AG09309 (cell line): ENCODE measurements at regions not wholly inside any gene's neighbourhood (a gene's known extent, or its start where the extent isn't known, plus 50 kb on each side); places are given as distances from the start of the nearest gene placed in this dataset.

ENCODE experiments used
- DNase-seq: peaks from one replicate; pipeline ENCODE4 v3.0.0-alpha.2; 2010; ENCODE audit warnings: low read depth
- H3K4me3 ChIP-seq: 2 replicates; pipeline ENCODE4 v1.5.1; 2011; ENCODE audit warnings: mild to moderate bottlenecking, low read depth, low read length, moderate library complexity; ENCODE audit not compliant: control insufficient read depth
- TF ChIP-seq, protein P1 (sequence below): IDR thresholded peaks from 2 replicates; pipeline ENCODE4 v1.5.1; 2011; ENCODE audit warnings: mild to moderate bottlenecking, low read depth, low read length, inconsistent platforms; ENCODE audit not compliant: insufficient read depth, control insufficient read depth; ENCODE audit errors: missing control alignments

DNA sequence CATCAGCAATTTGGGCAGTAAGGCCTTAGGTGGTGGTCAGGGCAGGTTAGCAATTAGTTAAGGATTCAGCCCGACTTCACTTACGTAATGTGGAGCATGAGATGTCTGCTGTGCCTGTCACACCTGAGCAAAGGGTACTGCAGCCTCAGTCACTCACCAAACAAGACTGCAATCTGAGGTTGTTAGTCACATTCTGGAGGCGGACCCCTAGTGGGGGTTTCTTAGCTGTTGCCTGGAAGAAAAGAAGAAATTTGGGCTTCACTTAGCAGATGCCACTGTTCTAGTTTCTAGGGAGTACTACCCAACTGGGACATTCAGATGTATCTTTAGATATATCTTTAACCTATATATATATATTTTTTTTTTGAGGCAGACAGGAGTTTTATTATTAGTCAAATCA lies 529.9 kb downstream of the SLC4A3 start:
- TF ChIP-seq, protein P1, sequence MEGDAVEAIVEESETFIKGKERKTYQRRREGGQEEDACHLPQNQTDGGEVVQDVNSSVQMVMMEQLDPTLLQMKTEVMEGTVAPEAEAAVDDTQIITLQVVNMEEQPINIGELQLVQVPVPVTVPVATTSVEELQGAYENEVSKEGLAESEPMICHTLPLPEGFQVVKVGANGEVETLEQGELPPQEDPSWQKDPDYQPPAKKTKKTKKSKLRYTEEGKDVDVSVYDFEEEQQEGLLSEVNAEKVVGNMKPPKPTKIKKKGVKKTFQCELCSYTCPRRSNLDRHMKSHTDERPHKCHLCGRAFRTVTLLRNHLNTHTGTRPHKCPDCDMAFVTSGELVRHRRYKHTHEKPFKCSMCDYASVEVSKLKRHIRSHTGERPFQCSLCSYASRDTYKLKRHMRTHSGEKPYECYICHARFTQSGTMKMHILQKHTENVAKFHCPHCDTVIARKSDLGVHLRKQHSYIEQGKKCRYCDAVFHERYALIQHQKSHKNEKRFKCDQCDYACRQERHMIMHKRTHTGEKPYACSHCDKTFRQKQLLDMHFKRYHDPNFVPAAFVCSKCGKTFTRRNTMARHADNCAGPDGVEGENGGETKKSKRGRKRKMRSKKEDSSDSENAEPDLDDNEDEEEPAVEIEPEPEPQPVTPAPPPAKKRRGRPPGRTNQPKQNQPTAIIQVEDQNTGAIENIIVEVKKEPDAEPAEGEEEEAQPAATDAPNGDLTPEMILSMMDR: no peak
- no peak overlapping the region for H3K4me3 ChIP-seq
- DNase-seq: no peak

DNA sequence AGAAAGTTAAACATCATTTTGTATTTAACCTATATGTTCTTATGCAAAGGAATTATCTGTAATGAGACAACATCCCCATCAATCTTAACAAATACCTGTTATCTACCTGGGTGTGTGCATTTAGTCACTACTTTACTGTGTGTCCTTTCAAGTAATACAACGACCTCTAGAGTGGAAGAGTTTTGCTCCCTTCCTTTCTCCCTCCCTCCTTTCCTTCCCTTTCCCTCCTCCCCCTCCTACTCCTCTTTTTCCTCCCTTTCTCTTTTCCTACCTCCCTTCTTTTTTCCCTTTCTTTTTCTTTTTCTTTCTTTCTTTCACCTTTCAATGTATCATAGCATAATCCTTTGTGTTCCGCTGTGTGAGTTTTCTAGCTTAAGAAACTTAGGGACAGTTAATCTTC lies 532.3 kb downstream of the SLC4A3 start:
- DNase-seq: no peak
- H3K4me3 ChIP-seq: no peak overlapping the region
- TF ChIP-seq, protein P1: no peak

DNA sequence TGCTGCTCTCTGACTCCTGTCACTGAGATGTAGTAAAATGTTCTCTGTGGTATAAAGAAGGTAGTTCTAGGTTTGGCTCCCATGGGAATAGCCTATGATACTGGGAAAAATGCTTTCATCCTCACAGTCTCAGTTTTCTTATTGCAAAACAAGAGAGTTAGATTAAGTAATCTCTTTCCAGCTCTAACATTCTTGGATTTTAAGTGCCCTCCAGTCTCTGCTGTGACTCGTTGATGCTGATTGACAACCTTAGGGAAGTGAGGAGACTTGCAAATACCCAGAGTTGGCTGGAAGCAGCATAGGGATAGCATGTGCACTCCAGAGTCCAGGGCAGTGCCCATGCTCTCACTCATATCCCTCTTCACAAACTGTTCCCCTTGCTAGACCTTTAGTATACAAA lies 534.9 kb downstream of the SLC4A3 start:
- no peak overlapping the region for H3K4me3 ChIP-seq
- peak; percentile 41 for DNase-seq
- TF ChIP-seq, protein P1: no peak

DNA sequence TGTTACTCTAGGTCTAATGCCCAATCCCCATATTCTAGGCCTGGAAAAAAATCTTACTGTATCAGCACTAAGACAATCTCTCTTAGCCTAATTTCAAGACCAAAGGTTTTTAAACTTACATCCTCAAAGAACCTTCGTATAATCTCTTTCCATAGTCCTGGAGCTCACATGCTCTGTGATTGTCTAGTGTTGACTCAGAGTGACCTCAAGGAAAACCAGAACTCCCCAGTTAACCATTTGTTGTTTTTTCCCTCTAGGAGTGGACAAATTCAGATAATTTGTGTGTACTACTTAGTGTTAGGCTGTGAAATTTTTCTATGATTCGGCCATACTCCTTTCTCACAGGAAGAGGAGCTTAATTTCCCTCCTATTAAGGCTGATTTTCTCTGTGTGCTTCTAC lies 536.1 kb downstream of the SLC4A3 start:
- TF ChIP-seq, protein P1: no peak
- DNase-seq: no peak
- no peak overlapping the region for H3K4me3 ChIP-seq

DNA sequence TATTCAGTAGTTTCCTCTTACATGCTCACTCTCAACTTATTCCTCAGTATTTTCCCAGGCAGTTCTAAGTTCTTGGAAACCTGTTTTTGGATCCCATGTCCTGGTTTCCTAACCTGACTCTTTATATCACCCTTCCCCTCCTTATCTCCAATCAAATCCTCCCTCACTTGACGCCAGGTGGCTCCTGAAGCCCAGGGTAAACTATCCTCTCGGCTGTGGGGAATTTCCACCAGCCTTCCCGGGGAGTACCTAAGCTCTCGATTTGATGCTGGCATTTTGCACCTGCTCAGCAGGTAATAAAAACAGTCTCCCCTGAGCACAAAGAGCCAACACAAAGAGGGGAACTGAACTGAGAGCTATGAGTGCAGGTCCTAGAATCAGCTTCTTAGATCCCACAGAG lies 538.0 kb downstream of the SLC4A3 start:
- DNase-seq: no peak
- no peak overlapping the region for H3K4me3 ChIP-seq
- TF ChIP-seq, protein P1: no peak

DNA sequence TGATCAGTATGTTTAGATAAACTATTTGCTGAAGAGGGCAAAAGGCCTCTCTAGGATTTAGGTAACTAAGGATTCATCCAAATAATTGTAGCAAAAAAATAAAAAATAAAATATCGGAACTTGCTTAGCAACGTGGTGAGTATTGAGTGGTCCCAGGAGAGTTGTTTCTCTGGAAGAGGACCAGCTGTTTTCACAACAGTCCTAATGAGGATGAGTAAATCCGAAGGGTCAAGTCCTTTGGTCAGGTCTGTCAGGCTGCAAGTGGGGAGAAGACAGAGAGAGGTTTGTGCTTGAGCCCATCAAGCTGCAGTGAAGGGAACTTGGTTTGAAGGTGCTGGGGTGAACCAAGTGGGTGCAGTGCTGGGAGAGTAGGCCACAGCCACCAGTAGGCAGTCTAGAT lies 539.2 kb downstream of the SLC4A3 start:
- TF ChIP-seq, protein P1: no peak
- no peak for DNase-seq
- no peak overlapping the region for H3K4me3 ChIP-seq

DNA sequence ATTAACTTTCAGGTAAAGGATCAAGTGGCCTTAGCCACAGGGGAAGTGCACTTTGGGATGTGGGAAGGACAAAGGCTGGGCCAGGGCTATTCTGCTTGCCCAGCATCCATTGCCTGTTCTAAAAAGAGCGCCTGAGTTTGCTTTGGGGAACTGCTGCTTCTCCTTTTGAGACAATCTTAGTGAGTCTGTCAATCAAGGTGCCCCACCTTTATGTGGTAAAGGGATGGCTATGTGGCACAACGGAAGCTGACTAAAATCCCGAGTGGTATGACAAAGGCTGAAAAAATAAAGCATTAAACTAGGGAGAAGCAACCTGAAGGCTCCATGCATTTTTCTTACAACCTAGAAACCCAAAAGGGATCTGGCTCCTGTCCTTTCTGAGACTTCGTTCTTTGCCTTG lies 540.5 kb downstream of the SLC4A3 start:
- no peak for DNase-seq
- TF ChIP-seq, protein P1: no peak

More for the DNA sequence above, 540.5 kb downstream of the SLC4A3 start:
- H3K4me3 ChIP-seq: no peak overlapping the region
